KMS-11 (cell line): ENCODE measurements at regions not wholly inside any gene's neighbourhood (a gene's known extent, or its start where the extent isn't known, plus 50 kb on each side); places are given as distances from the start of the nearest gene placed in this dataset.

ENCODE experiments used
- H2AFZ ChIP-seq: fragments of 200-600 bp; sonication (generic); 2 replicates; pipeline ENCODE4 v1.6.1; 2016; ENCODE audit warnings: antibody characterized with exemption, mixed run types, low read depth
- H3K27ac ChIP-seq: fragments of 200-600 bp; sonication (generic); 2 replicates; pipeline ENCODE4 v1.6.1; 2016; ENCODE audit warnings: mild to moderate bottlenecking, mixed run types
- H3K27me3 ChIP-seq: fragments of 200-600 bp; sonication (generic); 2 replicates; pipeline ENCODE4 v1.6.1; 2017; ENCODE audit warnings: mild to moderate bottlenecking, low read depth, mixed run types, moderate library complexity; ENCODE audit not compliant: insufficient read depth
- H3K36me3 ChIP-seq: fragments of 200-600 bp; sonication (generic); 2 replicates; pipeline ENCODE4 v1.6.1; 2017; ENCODE audit warnings: mild to moderate bottlenecking, mixed run types; ENCODE audit not compliant: insufficient read depth
- H3K4me1 ChIP-seq: fragments of 200-600 bp; sonication (generic); 2 replicates; pipeline ENCODE4 v1.6.1; 2016; ENCODE audit warnings: mild to moderate bottlenecking, low read depth, mixed run types; ENCODE audit not compliant: poor library complexity, severe bottlenecking
- H3K4me2 ChIP-seq: fragments of 200-600 bp; sonication (generic); 2 replicates; pipeline ENCODE4 v1.7.0; 2016; ENCODE audit warnings: mild to moderate bottlenecking, mixed run types
- H3K4me3 ChIP-seq: fragments of 200-600 bp; sonication (generic); IDR thresholded peaks from 2 replicates; pipeline ENCODE4 v1.6.1; 2017; ENCODE audit warnings: low read depth, low read length, mixed read lengths; ENCODE audit not compliant: insufficient read depth
- H3K79me2 ChIP-seq: fragments of 200-600 bp; sonication (generic); 2 replicates; pipeline ENCODE4 v1.6.1; 2016; ENCODE audit warnings: low read depth, mixed run types; ENCODE audit not compliant: insufficient read depth
- H3K9ac ChIP-seq: fragments of 200-600 bp; sonication (generic); 2 replicates; pipeline ENCODE4 v1.6.1; 2016; ENCODE audit warnings: mild to moderate bottlenecking, mixed run types
- H4K20me1 ChIP-seq: fragments of 200-600 bp; sonication (generic); 2 replicates; pipeline ENCODE4 v1.6.1; 2016; ENCODE audit warnings: mild to moderate bottlenecking, mixed run types; ENCODE audit not compliant: insufficient read depth
- CTCF ChIP-seq: fragments of 200-600 bp; sonication (generic); conservative IDR thresholded peaks from 2 replicates; pipeline ENCODE4 v1.6.1; 2017; ENCODE audit warnings: low read depth, mild to moderate bottlenecking, antibody characterized with exemption, low read length, moderate library complexity, mixed read lengths

- H4K20me1 ChIP-seq = no peaks in the 10 kb centered on the region
- H3K4me3 ChIP-seq = no peak overlapping the region
- H3K9ac ChIP-seq = no peak overlapping the region
- no peaks in the 10 kb centered on the region for H3K79me2 ChIP-seq
- no peak overlapping the region for H3K27ac ChIP-seq
- H3K4me2 ChIP-seq = no peak overlapping the region
- TF ChIP-seq CTCF = no peak
- H3K27me3 ChIP-seq = no peaks in the 10 kb centered on the region
- no peak overlapping the region for H2AFZ ChIP-seq
- H3K4me1 ChIP-seq = no peaks in the 10 kb centered on the region
- no peaks in the 10 kb centered on the region for H3K36me3 ChIP-seq
Measured at GRCh38 chr1:80825067-80825466, 975.7 kb upstream of the ADGRL2 start.

DNA sequence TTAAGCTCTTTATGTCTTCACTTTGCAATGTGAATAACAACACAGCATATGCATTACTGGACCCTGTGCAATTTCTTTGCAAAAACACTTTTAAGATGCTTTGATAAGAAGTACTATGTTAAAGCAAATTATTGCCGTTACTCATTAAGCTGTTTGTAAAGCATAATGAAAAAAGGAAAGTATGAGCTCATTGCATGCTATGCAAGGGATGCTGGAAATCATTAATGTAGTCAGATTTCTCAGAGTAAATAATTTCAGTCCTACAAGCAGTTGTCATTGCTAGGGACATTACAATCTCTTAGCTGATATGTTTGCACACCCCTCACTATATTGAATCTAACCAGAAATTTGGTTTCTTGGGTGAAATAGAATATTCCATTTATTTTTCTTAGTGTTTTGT is 982.5 kb upstream of the ADGRL2 start:
- no peak overlapping the region for H2AFZ ChIP-seq
- no peak overlapping the region for H3K4me3 ChIP-seq
- H3K36me3 ChIP-seq = no peaks in the 10 kb centered on the region
- no peak for TF ChIP-seq CTCF
- no peak overlapping the region for H3K9ac ChIP-seq
- H3K4me1 ChIP-seq = no peaks in the 10 kb centered on the region
- no peak overlapping the region for H3K27ac ChIP-seq
- H3K4me2 ChIP-seq = no peak overlapping the region
- no peaks in the 10 kb centered on the region for H3K79me2 ChIP-seq
- no peaks in the 10 kb centered on the region for H3K27me3 ChIP-seq
- H4K20me1 ChIP-seq = no peaks in the 10 kb centered on the region

DNA sequence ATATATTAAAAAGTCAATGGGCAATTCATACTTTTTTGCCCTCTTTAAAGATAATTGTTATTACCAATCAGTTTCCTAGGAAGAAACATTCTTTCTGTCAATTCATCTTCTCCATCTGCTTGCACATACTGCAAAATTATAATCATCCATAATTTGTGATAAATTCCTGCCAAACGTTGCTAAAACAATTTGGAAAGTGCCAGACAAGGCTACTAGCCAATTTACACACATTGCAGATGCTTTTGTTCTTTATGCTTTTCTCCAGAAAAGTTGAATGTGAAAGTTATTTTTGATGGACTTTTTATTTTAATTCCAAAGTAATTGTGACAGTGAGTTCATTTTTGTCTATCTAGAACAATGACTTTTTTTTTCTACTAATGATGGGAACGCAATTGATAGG is 992.8 kb upstream of the ADGRL2 start:
- Histone ChIP-seq H3K4me2 (no peak overlapping the region), H2AFZ (no peak overlapping the region)
- TF ChIP-seq CTCF = no peak

GRCh38 chr1:80806431-80806830 is 994.3 kb upstream of the ADGRL2 start:
- Histone ChIP-seq H3K27me3 (no peaks in the 10 kb centered on the region), H3K4me3 (no peak overlapping the region), H4K20me1 (no peaks in the 10 kb centered on the region), H3K4me2 (no peak overlapping the region), H3K9ac (no peak overlapping the region), H3K36me3 (no peaks in the 10 kb centered on the region), H3K27ac (no peak overlapping the region), H3K4me1 (no peaks in the 10 kb centered on the region), H2AFZ (no peak overlapping the region), H3K79me2 (no peaks in the 10 kb centered on the region)
- TF ChIP-seq CTCF = no peak

More for the DNA sequence above, 992.8 kb upstream of the ADGRL2 start:
- no peak overlapping the region for H3K9ac ChIP-seq
- H3K4me3 ChIP-seq = no peak overlapping the region
- no peaks in the 10 kb centered on the region for H3K27me3 ChIP-seq
- no peaks in the 10 kb centered on the region for H3K4me1 ChIP-seq
- H3K79me2 ChIP-seq = no peaks in the 10 kb centered on the region
- no peaks in the 10 kb centered on the region for H3K36me3 ChIP-seq
- no peak overlapping the region for H3K27ac ChIP-seq
- H4K20me1 ChIP-seq = no peaks in the 10 kb centered on the region

DNA sequence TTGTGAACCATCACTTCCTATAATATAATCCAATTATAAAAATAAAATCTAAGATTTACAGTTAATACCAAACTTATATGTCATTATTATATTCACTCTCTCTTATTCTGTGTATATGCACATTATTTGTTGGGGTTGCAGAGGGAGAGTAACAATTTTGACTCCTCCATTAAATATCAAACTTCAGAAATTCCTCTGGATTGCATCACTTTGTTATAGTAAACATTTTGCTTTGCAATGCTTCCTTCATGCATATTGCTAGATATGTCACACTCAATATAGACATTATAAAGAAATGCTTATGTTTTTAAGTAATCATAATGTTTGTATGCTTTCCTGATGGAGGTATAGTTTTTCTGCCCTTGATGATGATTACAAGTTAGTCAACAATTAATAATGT is 999.0 kb upstream of the ADGRL2 start:
- H3K4me2 ChIP-seq = no peak overlapping the region
- no peak overlapping the region for H3K9ac ChIP-seq
- no peak for TF ChIP-seq CTCF
- no peaks in the 10 kb centered on the region for H3K79me2 ChIP-seq
- no peak overlapping the region for H2AFZ ChIP-seq
- H3K27me3 ChIP-seq = no peaks in the 10 kb centered on the region
- no peaks in the 10 kb centered on the region for H4K20me1 ChIP-seq
- no peak overlapping the region for H3K27ac ChIP-seq
- H3K4me3 ChIP-seq = no peak overlapping the region
- no peaks in the 10 kb centered on the region for H3K4me1 ChIP-seq
- no peaks in the 10 kb centered on the region for H3K36me3 ChIP-seq
